ENCODE measurements at regions not wholly inside any gene's neighbourhood (a gene's known extent, or its start where the extent isn't known, plus 50 kb on each side); places are given as distances from the start of the nearest gene placed in this dataset.
"Not testable (repeated sequence)": the region's sequence is repeated elsewhere in the genome, so short reads cannot be mapped to it uniquely, and the experiment has no call there.

GRCh38 chr2:198917926-198918720 lies 539.6 kb downstream of the SATB2 start:
- no peak for DNase-seq (ENCODE audit: low read depth in 1 of 2, low spot score in 1 of 2)

GRCh38 chr2:198917275-198917674 lies 540.5 kb downstream of the SATB2 start:
- no peak for DNase-seq (ENCODE audit: low read depth in 1 of 2, low spot score in 1 of 2)

GRCh38 chr2:198916548-198917080 lies 541.1 kb downstream of the SATB2 start:
- no peak for DNase-seq (ENCODE audit: low read depth in 1 of 2, low spot score in 1 of 2)

DNA sequence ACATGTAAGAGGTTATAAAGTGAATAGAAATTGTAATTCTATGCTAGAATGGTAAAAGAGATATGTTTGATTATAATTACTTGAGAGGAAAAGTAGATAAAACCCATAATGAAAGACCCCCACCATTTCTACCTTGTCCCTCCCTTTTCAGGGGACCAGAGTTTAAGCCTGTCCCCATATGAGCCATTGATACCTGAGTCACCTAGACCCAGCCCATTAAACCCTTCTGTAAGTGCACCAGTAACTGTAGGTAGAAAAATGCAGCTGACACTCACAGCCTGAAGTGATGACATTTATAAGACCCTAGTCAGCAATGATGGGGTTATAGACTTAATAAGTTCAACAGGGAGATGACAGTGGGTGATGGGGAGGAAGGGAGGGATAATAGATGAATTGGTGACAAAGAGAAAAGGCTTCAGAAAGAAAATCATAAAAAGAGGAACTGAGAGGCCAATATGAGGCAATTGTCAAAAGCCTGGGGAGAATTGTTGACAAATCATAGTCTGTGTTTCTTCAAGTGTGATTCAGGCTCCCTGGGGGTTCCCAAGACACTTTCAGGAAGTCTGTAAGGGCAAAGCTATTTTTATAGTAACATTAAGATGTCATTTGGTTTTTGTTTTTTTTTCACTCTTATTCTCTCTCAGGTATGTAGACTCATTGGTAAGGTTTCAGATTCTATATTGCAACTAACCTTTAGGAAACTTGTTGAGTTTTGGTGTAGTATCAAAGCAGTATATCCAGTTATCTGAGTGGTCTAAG lies 544.2 kb downstream of the SATB2 start:
- DNase-seq (ENCODE audit: low read depth in 1 of 2, low spot score in 1 of 2): no peak

GRCh38 chr2:198909525-198910267 lies 548.0 kb downstream of the SATB2 start:
- no peak for DNase-seq (ENCODE audit: low read depth in 1 of 2, low spot score in 1 of 2)

GRCh38 chr2:198905881-198906612 lies 551.7 kb downstream of the SATB2 start:
- no peak for DNase-seq (ENCODE audit: low read depth in 1 of 2, low spot score in 1 of 2)

DNA sequence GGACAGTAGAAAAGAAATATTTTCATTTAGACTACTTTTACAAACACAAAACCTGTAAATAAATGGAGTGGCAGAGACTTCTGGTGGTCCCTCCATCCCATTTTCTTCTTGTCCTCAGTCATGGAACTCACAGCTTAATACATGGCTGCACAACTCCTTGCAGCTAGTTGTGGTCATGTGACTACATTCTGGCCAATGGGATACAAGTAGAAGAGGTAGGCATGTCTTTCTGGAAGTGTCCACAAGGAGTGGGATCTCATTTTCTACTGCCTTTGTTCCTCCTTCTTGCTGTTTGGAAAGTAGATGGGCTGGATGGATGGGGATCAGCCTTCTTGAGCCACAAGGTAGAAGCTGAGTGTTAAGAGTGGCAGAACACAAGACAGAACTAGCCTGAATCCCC lies 555.8 kb downstream of the SATB2 start:
- no peak for DNase-seq (ENCODE audit: low read depth in 1 of 2, low spot score in 1 of 2)

DNA sequence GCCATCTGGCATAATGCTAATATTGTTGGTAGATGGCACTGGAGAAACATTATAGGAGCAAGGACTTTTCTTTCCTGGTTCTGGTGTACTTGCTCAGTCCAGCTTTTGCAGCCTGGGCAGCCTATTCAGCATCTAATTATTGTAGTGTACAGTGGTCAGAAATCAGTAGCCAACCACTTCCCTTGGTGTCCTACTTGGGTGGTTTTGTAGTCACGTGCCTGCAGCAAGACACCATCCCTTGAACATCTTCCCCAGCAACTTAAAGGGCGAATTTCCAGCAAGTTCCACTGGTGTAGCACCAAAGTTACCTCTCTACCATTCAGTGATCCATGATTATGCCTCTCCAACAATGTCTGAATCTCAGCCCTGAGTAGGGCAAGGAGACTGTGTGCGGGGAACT lies 557.6 kb downstream of the SATB2 start:
- no peak for DNase-seq (ENCODE audit: low read depth in 1 of 2, low spot score in 1 of 2)

GRCh38 chr2:198890490-198890889 lies 567.2 kb downstream of the SATB2 start:
- DNase-seq (ENCODE audit: low read depth in 1 of 2, low spot score in 1 of 2): no peak

GRCh38 chr2:198883604-198884003 lies 574.1 kb downstream of the SATB2 start:
- DNase-seq (ENCODE audit: low read depth in 1 of 2, low spot score in 1 of 2): no peak

DNA sequence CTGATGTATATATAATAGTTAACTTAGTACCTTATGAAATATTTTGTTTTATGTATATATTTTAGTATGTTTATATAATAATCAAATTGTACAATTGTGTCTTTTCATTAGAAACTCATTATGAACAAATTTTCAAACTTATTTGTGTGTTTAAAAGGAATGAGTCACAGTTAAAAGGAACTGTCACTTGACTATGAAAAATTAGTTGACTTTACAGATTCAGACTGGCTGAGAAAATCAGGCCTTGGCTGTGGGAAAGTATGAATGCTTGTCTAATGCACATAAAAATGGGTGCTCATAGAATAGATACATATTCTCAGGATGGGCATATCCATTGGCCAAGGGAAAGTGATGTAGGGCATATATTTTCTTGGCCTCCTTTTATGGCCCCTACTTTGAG lies 576.8 kb downstream of the SATB2 start:
- no peak for DNase-seq (ENCODE audit: low read depth in 1 of 2, low spot score in 1 of 2)

DNA sequence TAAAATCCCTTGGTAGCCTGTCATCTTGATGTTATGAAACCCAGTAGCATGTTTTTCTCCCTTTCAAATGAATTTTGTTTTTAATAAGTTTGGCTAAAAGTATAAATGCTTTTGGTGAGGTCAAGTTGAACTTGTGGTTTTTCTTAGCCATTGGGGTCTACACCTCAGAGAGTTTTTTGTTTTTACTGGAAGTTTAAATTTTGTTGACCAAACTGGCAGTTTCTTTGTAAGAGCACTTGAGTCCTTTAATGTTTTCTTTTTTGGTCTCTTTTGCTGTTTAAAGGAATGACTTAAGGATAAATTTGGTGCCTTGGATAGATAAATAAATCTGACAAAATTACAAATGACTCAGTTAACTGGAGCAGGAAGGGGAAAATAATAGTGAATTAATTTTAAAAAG lies 577.3 kb downstream of the SATB2 start:
- DNase-seq (ENCODE audit: low read depth in 1 of 2, low spot score in 1 of 2): no peak

DNA sequence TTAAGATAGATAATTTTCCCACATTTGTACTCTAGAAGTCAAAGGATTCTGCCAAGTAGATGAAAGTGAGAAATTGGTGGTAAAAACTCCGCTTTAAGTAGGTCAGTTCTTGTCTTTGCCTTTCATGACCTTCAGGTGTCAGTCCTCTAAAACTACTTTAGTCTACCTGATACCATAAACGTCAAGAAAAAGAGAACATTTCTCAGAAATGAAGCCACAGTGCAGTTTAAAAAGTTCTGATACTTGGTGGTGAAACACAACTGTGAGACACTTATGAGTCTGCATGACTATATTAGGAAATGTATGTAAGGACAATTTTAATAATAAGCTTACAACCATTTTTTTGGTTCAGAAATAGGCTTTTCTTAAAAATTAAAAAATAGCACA lies 583.3 kb downstream of the SATB2 start:
- no peak for DNase-seq (ENCODE audit: low read depth in 1 of 2, low spot score in 1 of 2)

DNA sequence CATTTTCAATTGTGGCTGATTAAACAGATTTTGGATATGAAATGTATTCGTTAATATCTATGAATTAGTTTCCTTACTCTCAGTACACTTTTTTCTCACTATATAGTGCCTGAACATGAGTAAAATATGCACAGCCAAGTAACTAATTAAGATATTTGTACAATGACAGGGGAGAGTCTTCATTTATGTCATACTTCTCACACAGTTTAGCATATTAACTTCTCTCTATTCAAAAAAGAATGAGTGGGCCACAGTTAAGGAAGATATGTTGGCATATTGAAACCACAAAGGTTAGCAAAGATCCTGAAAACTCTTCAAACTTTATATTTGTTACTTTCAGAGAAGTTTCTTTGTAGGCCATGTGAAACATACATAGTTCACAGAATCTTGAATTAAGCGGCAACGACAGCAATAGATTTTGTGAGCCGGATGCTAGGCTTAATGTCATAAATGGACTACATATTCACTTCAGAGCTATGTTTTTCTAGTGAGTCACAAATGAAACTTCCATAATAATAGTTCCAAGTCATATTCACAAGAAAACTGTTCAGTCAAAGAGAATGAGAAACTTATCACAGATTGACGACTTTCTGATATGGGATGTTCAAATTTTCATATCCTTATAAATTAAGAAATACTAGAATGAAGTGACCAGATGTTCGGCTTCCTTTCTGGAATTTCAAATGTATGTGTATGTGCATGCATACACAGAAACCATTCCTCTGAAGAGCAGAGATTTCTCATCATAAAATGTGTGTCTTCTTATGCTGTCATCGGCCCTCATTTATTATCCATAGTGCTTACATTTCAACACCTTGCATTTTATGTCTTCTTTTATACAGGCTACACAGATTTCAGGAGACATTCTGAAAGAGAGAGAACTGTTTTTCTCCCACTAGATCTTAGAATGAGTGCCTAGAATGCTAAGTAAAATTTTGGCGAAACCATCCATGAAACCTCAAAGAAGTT lies 584.0 kb downstream of the SATB2 start:
- no peak for DNase-seq (ENCODE audit: low read depth in 1 of 2, low spot score in 1 of 2)

DNA sequence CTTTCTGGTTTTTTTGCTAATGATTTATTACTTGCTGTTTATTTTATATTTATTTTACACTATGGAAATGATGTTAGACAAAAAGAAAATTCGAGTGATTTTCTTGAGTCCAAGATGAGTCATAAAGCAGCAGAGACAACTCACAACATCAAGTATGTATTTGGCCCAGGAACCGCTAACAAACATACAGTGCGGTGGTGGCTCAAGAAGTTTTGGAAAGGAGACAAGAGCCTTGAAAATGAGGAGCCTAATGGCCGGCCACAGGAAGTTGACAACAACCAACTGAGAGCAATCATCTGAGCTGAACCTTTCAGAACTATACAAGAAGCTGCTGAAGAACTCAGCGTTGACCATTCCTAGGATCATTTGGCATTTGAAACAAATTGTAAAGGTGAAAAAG lies 594.1 kb downstream of the SATB2 start:
- DNase-seq (ENCODE audit: low read depth in 1 of 2, low spot score in 1 of 2): no peak

GRCh38 chr2:198861080-198861479 lies 596.7 kb downstream of the SATB2 start:
- no peak for DNase-seq (ENCODE audit: low read depth in 1 of 2, low spot score in 1 of 2)

DNA sequence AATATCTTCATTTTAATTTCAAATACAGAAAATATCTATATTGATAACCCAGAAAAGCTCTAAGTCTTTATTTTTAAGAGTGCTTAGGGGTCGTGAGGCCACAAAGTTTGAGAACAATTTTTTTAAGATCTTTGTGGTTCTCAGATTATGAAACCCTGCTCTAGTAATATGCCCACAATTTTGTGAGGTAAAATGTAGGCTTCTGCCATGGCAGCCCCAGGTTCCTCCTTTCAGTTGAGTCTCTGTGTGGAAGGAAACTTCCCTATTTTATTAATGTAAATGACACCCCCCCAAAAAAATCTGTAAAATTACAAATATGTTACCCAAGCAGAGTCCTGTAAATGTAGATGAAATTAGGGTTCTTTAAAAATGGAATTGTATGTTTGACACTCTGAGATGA lies 600.5 kb downstream of the SATB2 start:
- no peak for DNase-seq (ENCODE audit: low read depth in 1 of 2, low spot score in 1 of 2)

GRCh38 chr2:198855746-198856145 lies 602.0 kb downstream of the SATB2 start:
- DNase-seq (ENCODE audit: low read depth in 1 of 2, low spot score in 1 of 2): not testable (repeated sequence)

DNA sequence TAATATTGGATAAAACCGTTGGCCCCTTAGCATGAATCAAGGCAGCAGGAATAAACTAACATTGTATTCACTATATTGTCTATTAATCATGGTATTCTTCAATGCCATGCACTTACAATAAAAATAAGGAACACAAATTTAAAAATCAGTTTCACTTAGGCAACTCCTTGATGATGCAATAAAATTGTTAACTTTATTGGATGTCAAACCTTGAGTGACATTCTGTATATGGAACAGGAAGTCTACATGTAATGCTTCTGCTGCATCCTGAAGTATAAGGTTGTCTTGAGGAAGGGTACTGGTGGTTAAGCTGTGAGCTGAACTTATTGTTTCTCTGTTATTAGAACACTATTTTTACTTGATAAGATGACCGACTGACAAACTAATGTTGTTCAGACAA lies 605.5 kb downstream of the SATB2 start:
- DNase-seq (ENCODE audit: low read depth in 1 of 2, low spot score in 1 of 2): no peak

DNA sequence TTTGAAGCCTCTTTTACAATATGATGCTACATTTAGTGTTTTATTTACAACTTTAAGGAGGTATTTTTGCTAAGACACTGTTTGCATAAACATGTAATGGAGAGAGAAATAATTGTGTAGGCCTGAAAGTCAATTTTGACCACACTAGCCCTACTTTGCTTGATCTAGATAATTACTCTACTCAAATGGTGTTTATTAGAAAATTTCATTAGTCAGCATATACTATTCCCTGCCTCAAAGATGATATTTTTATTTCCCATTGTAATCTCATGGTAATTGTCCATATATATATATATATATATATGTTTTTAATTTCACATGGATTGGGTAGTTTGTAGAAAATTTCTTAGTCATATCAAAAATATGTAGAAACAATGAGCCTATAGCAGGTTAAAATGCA lies 632.2 kb downstream of the SATB2 start:
- DNase-seq (ENCODE audit: low read depth in 1 of 2, low spot score in 1 of 2): no peak
